ENCODE measurements at regions not wholly inside any gene's neighbourhood (a gene's known extent, or its start where the extent isn't known, plus 50 kb on each side); places are given as distances from the start of the nearest gene placed in this dataset.

DNA sequence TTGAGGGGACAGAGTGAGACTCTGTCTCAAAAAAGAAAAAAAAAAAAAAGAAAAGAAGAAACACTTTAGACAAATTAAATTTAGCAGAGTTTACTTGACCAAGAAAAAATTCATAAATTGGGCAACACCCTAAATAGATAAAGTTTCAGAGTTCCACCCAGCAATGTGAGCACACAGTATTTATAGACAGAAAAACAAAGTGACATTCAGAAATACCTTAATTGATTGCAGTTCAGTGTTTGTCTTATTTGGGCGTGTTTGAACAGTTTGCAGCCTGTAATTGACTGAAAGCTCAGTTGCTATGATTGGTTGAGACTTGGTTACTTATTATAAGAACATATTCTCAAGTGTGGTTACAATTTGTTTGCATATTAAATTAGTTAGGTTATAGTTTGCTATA, 603.5 kb upstream of the NEGR1 start:
- TF ChIP-seq, protein P1, sequence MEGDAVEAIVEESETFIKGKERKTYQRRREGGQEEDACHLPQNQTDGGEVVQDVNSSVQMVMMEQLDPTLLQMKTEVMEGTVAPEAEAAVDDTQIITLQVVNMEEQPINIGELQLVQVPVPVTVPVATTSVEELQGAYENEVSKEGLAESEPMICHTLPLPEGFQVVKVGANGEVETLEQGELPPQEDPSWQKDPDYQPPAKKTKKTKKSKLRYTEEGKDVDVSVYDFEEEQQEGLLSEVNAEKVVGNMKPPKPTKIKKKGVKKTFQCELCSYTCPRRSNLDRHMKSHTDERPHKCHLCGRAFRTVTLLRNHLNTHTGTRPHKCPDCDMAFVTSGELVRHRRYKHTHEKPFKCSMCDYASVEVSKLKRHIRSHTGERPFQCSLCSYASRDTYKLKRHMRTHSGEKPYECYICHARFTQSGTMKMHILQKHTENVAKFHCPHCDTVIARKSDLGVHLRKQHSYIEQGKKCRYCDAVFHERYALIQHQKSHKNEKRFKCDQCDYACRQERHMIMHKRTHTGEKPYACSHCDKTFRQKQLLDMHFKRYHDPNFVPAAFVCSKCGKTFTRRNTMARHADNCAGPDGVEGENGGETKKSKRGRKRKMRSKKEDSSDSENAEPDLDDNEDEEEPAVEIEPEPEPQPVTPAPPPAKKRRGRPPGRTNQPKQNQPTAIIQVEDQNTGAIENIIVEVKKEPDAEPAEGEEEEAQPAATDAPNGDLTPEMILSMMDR (conservative IDR thresholded peaks at IDR 0.05; ENCODE audit: low read depth in 2 of 2): no peak
- TF ChIP-seq EZH2 (IDR thresholded peaks at IDR 0.05; ENCODE audit: low read depth, unreplicated experiment) (no peak), POLR2AphosphoS5 (IDR thresholded peaks at IDR 0.05; ENCODE audit: low read depth) (no peak), REST (IDR thresholded peaks at IDR 0.05; ENCODE audit: unreplicated experiment) (no peak), EZH2phosphoT487 (IDR thresholded peaks at IDR 0.05; ENCODE audit: unreplicated experiment) (no peak), NANOG (IDR thresholded peaks at IDR 0.05; ENCODE audit: borderline replicate concordance) (no peak), CREB1 (CRISPR knock-in tag; IDR thresholded peaks at IDR 0.05; ENCODE audit: low read depth) (no peak), ZNF331 (CRISPR knock-in tag; IDR thresholded peaks at IDR 0.05; ENCODE audit: low read depth) (no peak), ZNF114 (CRISPR knock-in tag; IDR thresholded peaks at IDR 0.05) (no peak), JUNB (IDR thresholded peaks at IDR 0.05; ENCODE audit: unreplicated experiment) (no peak), ETS1 (IDR thresholded peaks at IDR 0.05) (no peak)

All from GM23338 (cell line).